ENCODE measurements at regions not wholly inside any gene's neighbourhood (a gene's known extent, or its start where the extent isn't known, plus 50 kb on each side); places are given as distances from the start of the nearest gene placed in this dataset.

GRCh38 chr9:31894008-31894407 lies 490.4 kb upstream of the ACO1 start:
- H3K4me3 ChIP-seq (replicated peaks in 1 of 3; ENCODE audit: insufficient read depth in 1 of 3, low read depth in 1 of 3, low read length in 3 of 3), result no peak overlapping the region
- DNase-seq (ENCODE audit: low read depth, low spot score) (no peak), FAIRE-seq (no peak)
- H3K36me3 ChIP-seq (ENCODE audit: control insufficient read depth in 2 of 2, extremely low read depth in 1 of 2, insufficient read depth in 2 of 2, low read length in 2 of 2), result no peaks in the 10 kb centered on the region
- no TSS peak for BruUV-seq (replicated peaks)
- no peaks in the 10 kb centered on the region for H3K27me3 ChIP-seq (ENCODE audit: control insufficient read depth in 2 of 2, insufficient read depth in 2 of 2, low read length in 2 of 2)
- CTCF ChIA-PET, result no interaction called here
- dilution Hi-C loops (cut with MboI; ENCODE audit: extremely low pct_ligation_motif_present, low sequenced_read_pairs) (no loop called here), intact Hi-C loops (cut with micrococcal nuclease) (no loop called here)
- H3K4me1 ChIP-seq (ENCODE audit: control insufficient read depth, extremely low read depth, insufficient read depth, low read length), result no peaks in the 10 kb centered on the region
- no peak overlapping the region for H2AFZ ChIP-seq (ENCODE audit: low read depth, low read length)
- peaks cover 2% of the 10 kb centered on the region for H3K9me3 ChIP-seq (replicated peaks; ENCODE audit: control insufficient read depth, insufficient read depth, low read length)
- no peak overlapping the region for H3K4me2 ChIP-seq (ENCODE audit: insufficient read depth, low read length)
- no peak overlapping the region for H3K27ac ChIP-seq (ENCODE audit: insufficient read depth, low read depth, low read length)
- POLR2A ChIA-PET, result no interaction called here
- H4K20me1 ChIP-seq (replicated peaks; ENCODE audit: control insufficient read depth, extremely low read depth, insufficient read depth, low read length), result no peaks in the 10 kb centered on the region
- no peaks in the 10 kb centered on the region for H3K9me1 ChIP-seq (replicated peaks; ENCODE audit: control insufficient read depth, extremely low read depth, insufficient read depth, low read length)
- no peaks in the 10 kb centered on the region for H3K79me2 ChIP-seq (ENCODE audit: control insufficient read depth, insufficient read depth, low read length)
- H3K9ac ChIP-seq (replicated peaks; ENCODE audit: extremely low read depth, insufficient read depth, low read length), result no peak overlapping the region
- TF ChIP-seq MYC (IDR thresholded peaks at IDR 0.05; ENCODE audit: low read depth, low read length) (no peak), POLR2AphosphoS5 (IDR thresholded peaks at IDR 0.05; ENCODE audit: insufficient read depth, low read depth, low read length) (no peak), CTCF (IDR thresholded peaks at IDR 0.05; ENCODE audit: extremely low read depth in 1 of 2, insufficient read depth in 1 of 2, low read depth in 1 of 2, low read length in 2 of 2) (no peak), JUN (IDR thresholded peaks at IDR 0.05; ENCODE audit: borderline replicate concordance, insufficient read depth, insufficient read length, low read depth) (no peak), EZH2 (IDR thresholded peaks at IDR 0.05; ENCODE audit: borderline replicate concordance, low read depth, low read length, severe bottlenecking) (no peak), POLR2A (IDR thresholded peaks at IDR 0.05; ENCODE audit: low read depth, low read length) (no peak), GATA2 (IDR thresholded peaks at IDR 0.05; ENCODE audit: insufficient read depth, insufficient read length, low read depth, low read length) (no peak), MAX (IDR thresholded peaks at IDR 0.05; ENCODE audit: insufficient read depth, insufficient read length) (no peak), FOS (IDR thresholded peaks at IDR 0.05; ENCODE audit: borderline replicate concordance, insufficient read depth, low read length) (no peak)
